ENCODE measurements at regions not wholly inside any gene's neighbourhood (a gene's known extent, or its start where the extent isn't known, plus 50 kb on each side); places are given as distances from the start of the nearest gene placed in this dataset.

DNA sequence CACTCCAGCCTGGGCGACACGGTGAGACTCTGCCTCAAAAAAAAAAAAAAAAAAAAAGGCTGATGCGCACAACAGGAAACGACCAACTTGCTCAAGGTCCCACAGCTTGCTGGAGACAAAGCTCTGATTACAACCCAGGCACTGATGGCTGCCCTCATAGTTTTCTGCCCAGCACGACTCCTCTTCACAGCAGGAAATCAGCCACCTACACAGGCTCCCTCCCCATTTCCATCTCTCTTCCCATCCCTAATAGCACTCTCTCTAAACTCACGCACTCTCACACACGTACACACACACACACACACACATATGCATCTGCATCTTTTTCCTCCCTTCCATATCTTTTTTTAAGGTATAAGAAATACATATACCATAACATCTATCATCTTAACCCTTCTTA, 153.5 kb upstream of the SOD1 start:
- no peaks in the 10 kb centered on the region for H3K27me3 ChIP-seq (ENCODE audit: control insufficient read depth in 2 of 2, insufficient read depth in 2 of 2, low read length in 2 of 2)
- H3K27ac ChIP-seq (ENCODE audit: insufficient read depth, low read depth, low read length): no peak overlapping the region
- POLR2A ChIA-PET: no interaction called here
- DNase-seq (ENCODE audit: low read depth, low spot score): no peak
- FAIRE-seq: no peak
- H4K20me1 ChIP-seq (replicated peaks; ENCODE audit: control insufficient read depth, extremely low read depth, insufficient read depth, low read length): no peaks in the 10 kb centered on the region
- no peaks in the 10 kb centered on the region for H3K36me3 ChIP-seq (ENCODE audit: control insufficient read depth in 2 of 2, extremely low read depth in 1 of 2, insufficient read depth in 2 of 2, low read length in 2 of 2)
- H3K4me1 ChIP-seq (ENCODE audit: control insufficient read depth, extremely low read depth, insufficient read depth, low read length): no peaks in the 10 kb centered on the region
- dilution Hi-C loops (cut with MboI; ENCODE audit: extremely low pct_ligation_motif_present, low sequenced_read_pairs): no loop called here
- BruUV-seq (replicated peaks): no TSS peak
- no peak overlapping the region for H3K4me3 ChIP-seq (replicated peaks in 1 of 3; ENCODE audit: insufficient read depth in 1 of 3, low read depth in 1 of 3, low read length in 3 of 3)
- H3K79me2 ChIP-seq (ENCODE audit: control insufficient read depth, insufficient read depth, low read length): no peaks in the 10 kb centered on the region
- H3K9ac ChIP-seq (replicated peaks; ENCODE audit: extremely low read depth, insufficient read depth, low read length): no peak overlapping the region
- TF ChIP-seq MYC (IDR thresholded peaks at IDR 0.05; ENCODE audit: low read depth, low read length) (no peak), GATA2 (IDR thresholded peaks at IDR 0.05; ENCODE audit: insufficient read depth, insufficient read length, low read depth, low read length) (no peak), FOS (IDR thresholded peaks at IDR 0.05; ENCODE audit: borderline replicate concordance, insufficient read depth, low read length) (no peak), EZH2 (IDR thresholded peaks at IDR 0.05; ENCODE audit: borderline replicate concordance, low read depth, low read length, severe bottlenecking) (no peak), POLR2AphosphoS5 (IDR thresholded peaks at IDR 0.05; ENCODE audit: insufficient read depth, low read depth, low read length) (no peak), POLR2A (IDR thresholded peaks at IDR 0.05; ENCODE audit: low read depth, low read length) (no peak), JUN (IDR thresholded peaks at IDR 0.05; ENCODE audit: borderline replicate concordance, insufficient read depth, insufficient read length, low read depth) (no peak)
- TF ChIP-seq, protein P1, sequence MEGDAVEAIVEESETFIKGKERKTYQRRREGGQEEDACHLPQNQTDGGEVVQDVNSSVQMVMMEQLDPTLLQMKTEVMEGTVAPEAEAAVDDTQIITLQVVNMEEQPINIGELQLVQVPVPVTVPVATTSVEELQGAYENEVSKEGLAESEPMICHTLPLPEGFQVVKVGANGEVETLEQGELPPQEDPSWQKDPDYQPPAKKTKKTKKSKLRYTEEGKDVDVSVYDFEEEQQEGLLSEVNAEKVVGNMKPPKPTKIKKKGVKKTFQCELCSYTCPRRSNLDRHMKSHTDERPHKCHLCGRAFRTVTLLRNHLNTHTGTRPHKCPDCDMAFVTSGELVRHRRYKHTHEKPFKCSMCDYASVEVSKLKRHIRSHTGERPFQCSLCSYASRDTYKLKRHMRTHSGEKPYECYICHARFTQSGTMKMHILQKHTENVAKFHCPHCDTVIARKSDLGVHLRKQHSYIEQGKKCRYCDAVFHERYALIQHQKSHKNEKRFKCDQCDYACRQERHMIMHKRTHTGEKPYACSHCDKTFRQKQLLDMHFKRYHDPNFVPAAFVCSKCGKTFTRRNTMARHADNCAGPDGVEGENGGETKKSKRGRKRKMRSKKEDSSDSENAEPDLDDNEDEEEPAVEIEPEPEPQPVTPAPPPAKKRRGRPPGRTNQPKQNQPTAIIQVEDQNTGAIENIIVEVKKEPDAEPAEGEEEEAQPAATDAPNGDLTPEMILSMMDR (IDR thresholded peaks at IDR 0.05; ENCODE audit: extremely low read depth in 1 of 2, insufficient read depth in 1 of 2, low read depth in 1 of 2, low read length in 2 of 2): no peak
- TF ChIP-seq, protein P2, sequence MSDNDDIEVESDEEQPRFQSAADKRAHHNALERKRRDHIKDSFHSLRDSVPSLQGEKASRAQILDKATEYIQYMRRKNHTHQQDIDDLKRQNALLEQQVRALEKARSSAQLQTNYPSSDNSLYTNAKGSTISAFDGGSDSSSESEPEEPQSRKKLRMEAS (IDR thresholded peaks at IDR 0.05; ENCODE audit: insufficient read depth, insufficient read length): no peak
- H2AFZ ChIP-seq (ENCODE audit: low read depth, low read length): no peak overlapping the region
- no peaks in the 10 kb centered on the region for H3K9me3 ChIP-seq (replicated peaks; ENCODE audit: control insufficient read depth, insufficient read depth, low read length)
- CTCF ChIA-PET: no interaction called here
- H3K9me1 ChIP-seq (replicated peaks; ENCODE audit: control insufficient read depth, extremely low read depth, insufficient read depth, low read length): no peaks in the 10 kb centered on the region
- intact Hi-C loops (cut with micrococcal nuclease): no loop called here
- no peak overlapping the region for H3K4me2 ChIP-seq (ENCODE audit: insufficient read depth, low read length)
